HL-60 (cell line): ENCODE measurements at regions not wholly inside any gene's neighbourhood (a gene's known extent, or its start where the extent isn't known, plus 50 kb on each side); places are given as distances from the start of the nearest gene placed in this dataset.

ENCODE experiments used
- DNase-seq, 2 experiments: peaks; one replicate each; pipeline ENCODE4 v3.0.0-alpha.2; 2010 to 2020; ENCODE audit warnings: low read depth in 1 of 2, low spot score in 1 of 2
- H3K27ac ChIP-seq: fragments of 250-450 bp; sonication (Bioruptor Pico); replicated peaks from 2 replicates; pipeline ENCODE4 v1.5.1; 2020; ENCODE audit warnings: mild to moderate bottlenecking, moderate library complexity
- H3K27me3 ChIP-seq: fragments of 250-450 bp; sonication (Bioruptor Pico); 2 replicates; pipeline ENCODE4 v1.5.1; 2021; ENCODE audit warnings: mild to moderate bottlenecking, moderate library complexity; ENCODE audit not compliant: insufficient read depth, poor library complexity, severe bottlenecking
- H3K4me3 ChIP-seq: replicated peaks from 2 replicates; pipeline ENCODE4 v1.5.1; 2011; ENCODE audit warnings: mild to moderate bottlenecking, control low read depth, low read length; ENCODE audit not compliant: insufficient read depth
- CTCF ChIP-seq: IDR thresholded peaks from one replicate; pipeline ENCODE4 v1.5.1; 2011; ENCODE audit warnings: low read length, control low read depth, inconsistent platforms; ENCODE audit not compliant: insufficient read depth
- GABPA ChIP-seq: IDR thresholded peaks from 2 replicates; pipeline ENCODE4 v1.6.1; 2012; ENCODE audit warnings: low read depth
- POLR2AphosphoS5 ChIP-seq: IDR thresholded peaks from 2 replicates; pipeline ENCODE4 v1.6.1; 2012; ENCODE audit warnings: low read depth
- REST ChIP-seq: IDR thresholded peaks from 2 replicates; pipeline ENCODE4 v1.6.1; 2012; ENCODE audit warnings: low read depth; ENCODE audit not compliant: insufficient replicate concordance
- SPI1 ChIP-seq: IDR thresholded peaks from 2 replicates; pipeline ENCODE4 v1.6.1; 2012; ENCODE audit warnings: low read depth, mild to moderate bottlenecking, borderline replicate concordance

- Histone ChIP-seq H3K4me3 (no peak overlapping the region), H3K27me3 (no peaks in the 10 kb centered on the region), H3K27ac (no peak overlapping the region)
- TF ChIP-seq SPI1 (no peak), REST (no peak), CTCF (no peak), POLR2AphosphoS5 (no peak), GABPA (no peak)
- DNase-seq: no peak
Measured at GRCh38 chr13:44068737-44069136, 189.0 kb downstream of the LACC1 start.

- Histone ChIP-seq H3K4me3 (no peak overlapping the region), H3K27ac (no peak overlapping the region), H3K27me3 (no peaks in the 10 kb centered on the region)
- TF ChIP-seq REST: no peak
- no peak for DNase-seq
Measured at GRCh38 chr13:44072536-44072935, 192.8 kb downstream of the LACC1 start.

- no peak for DNase-seq
- Histone ChIP-seq H3K4me3 (no peak overlapping the region), H3K27me3 (no peaks in the 10 kb centered on the region), H3K27ac (no peak overlapping the region)
- no peak for TF ChIP-seq GABPA
- TF ChIP-seq CTCF: no peak
- no peak for TF ChIP-seq REST
- TF ChIP-seq POLR2AphosphoS5: no peak
- TF ChIP-seq SPI1: no peak
Measured at GRCh38 chr13:44074611-44075010, 194.9 kb downstream of the LACC1 start.

- H3K27ac ChIP-seq: no peak overlapping the region
- no peak overlapping the region for H3K4me3 ChIP-seq
- no peaks in the 10 kb centered on the region for H3K27me3 ChIP-seq
- TF ChIP-seq POLR2AphosphoS5 (no peak), SPI1 (no peak), GABPA (no peak), REST (no peak), CTCF (no peak)
- no peak for DNase-seq
Measured at GRCh38 chr13:44075113-44075512, 195.4 kb downstream of the LACC1 start.
